ENCODE measurements at regions not wholly inside any gene's neighbourhood (a gene's known extent, or its start where the extent isn't known, plus 50 kb on each side); places are given as distances from the start of the nearest gene placed in this dataset.
"Not testable (repeated sequence)": the region's sequence is repeated elsewhere in the genome, so short reads cannot be mapped to it uniquely, and the experiment has no call there.

GRCh38 chr3:198146559-198147164, 186.6 kb downstream of the LMLN start:
- not testable (repeated sequence) for H3K27ac ChIP-seq; H3K4me3 ChIP-seq; H3K4me1 ChIP-seq; H3K36me3 ChIP-seq; DNase-seq (ENCODE audit: low spot score); H3K9me3 ChIP-seq; H3K27me3 ChIP-seq

GRCh38 chr3:198147213-198147612, 187.2 kb downstream of the LMLN start:
- H3K27me3 ChIP-seq; H3K36me3 ChIP-seq; H3K4me1 ChIP-seq; H3K27ac ChIP-seq; H3K4me3 ChIP-seq; DNase-seq (ENCODE audit: low spot score); H3K9me3 ChIP-seq: not testable (repeated sequence)

GRCh38 chr3:198147993-198148392, 188.0 kb downstream of the LMLN start:
- not testable (repeated sequence) for H3K27ac ChIP-seq; H3K4me3 ChIP-seq; H3K9me3 ChIP-seq; H3K4me1 ChIP-seq; H3K27me3 ChIP-seq; H3K36me3 ChIP-seq; DNase-seq (ENCODE audit: low spot score)

- not testable (repeated sequence) for H3K9me3 ChIP-seq; H3K4me1 ChIP-seq; H3K27ac ChIP-seq; H3K36me3 ChIP-seq; H3K27me3 ChIP-seq; H3K4me3 ChIP-seq; DNase-seq (ENCODE audit: low spot score)
Measured at GRCh38 chr3:198149904-198150303, 189.9 kb downstream of the LMLN start.

GRCh38 chr3:198151867-198152266, 191.8 kb downstream of the LMLN start:
- H3K36me3 ChIP-seq = not testable (repeated sequence)

DNA sequence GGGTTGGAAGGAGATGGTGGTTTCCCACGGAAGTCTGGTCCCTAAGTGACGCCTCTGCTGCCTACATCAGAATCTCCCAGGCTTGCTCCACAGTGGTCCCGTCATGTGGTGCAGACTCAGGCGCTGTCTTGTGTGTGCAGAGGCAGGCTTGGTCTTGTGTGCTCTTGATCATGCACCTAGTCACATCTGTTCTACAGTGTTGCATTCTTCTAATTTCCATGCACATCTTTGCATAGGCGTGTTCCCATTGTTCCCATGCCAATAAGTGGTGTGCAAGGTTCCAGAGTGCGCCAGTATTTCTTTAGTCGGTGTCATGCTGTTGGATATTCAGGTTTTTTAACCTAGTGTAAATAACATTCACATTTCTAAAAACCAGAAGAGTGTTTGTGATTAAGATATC, 195.8 kb downstream of the LMLN start:
- H3K9me3 ChIP-seq; H3K4me3 ChIP-seq; H3K27me3 ChIP-seq; H3K4me1 ChIP-seq; DNase-seq (ENCODE audit: low spot score); H3K27ac ChIP-seq; H3K36me3 ChIP-seq: not testable (repeated sequence)

More at GRCh38 chr3:198151867-198152266, 191.8 kb downstream of the LMLN start:
- not testable (repeated sequence) for DNase-seq (ENCODE audit: low spot score); H3K9me3 ChIP-seq; H3K27ac ChIP-seq; H3K27me3 ChIP-seq; H3K4me1 ChIP-seq; H3K4me3 ChIP-seq

GRCh38 chr3:198157231-198157868, 197.3 kb downstream of the LMLN start:
- not testable (repeated sequence) for H3K9me3 ChIP-seq; H3K27me3 ChIP-seq; H3K4me1 ChIP-seq; H3K4me3 ChIP-seq; H3K27ac ChIP-seq; DNase-seq (ENCODE audit: low spot score); H3K36me3 ChIP-seq

- H3K4me3 ChIP-seq; H3K27me3 ChIP-seq; DNase-seq (ENCODE audit: low spot score); H3K9me3 ChIP-seq; H3K36me3 ChIP-seq; H3K4me1 ChIP-seq; H3K27ac ChIP-seq: not testable (repeated sequence)
Measured at GRCh38 chr3:198158007-198158406, 198.0 kb downstream of the LMLN start.

DNA sequence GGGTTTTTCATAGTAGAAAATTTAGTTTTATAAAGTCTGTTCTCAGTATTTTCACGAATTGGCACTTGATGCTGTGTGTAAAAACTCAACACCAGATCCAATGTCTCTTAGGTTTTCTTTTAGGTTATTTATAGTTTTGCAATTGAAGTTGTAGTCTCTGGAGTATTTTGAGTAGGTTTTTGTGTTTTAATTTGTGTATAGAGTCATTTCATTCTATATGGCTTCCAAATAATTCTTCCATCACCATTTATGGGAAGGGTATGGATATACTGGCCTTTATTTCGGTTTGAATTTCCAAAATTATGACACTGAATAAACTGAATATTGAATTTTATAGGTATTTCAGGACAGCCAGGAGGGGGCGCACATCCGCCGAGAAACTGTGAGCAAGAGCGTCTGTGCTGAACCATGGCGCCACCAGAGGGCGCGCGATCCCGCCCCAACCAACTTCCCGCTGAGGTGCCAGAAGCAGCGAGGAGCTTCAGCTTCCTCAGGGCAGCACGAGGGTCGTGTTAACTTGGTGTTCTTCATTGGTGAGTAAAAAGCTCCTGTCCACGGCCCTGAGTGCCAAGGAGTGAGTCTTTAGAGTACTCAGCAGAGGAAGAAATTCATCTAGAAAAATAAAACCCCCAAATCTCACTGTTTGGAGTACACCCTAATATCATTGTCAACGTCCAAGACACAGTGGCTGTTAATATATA, 207.5 kb downstream of the LMLN start:
- DNase-seq (ENCODE audit: low spot score); H3K36me3 ChIP-seq; H3K27me3 ChIP-seq; H3K4me3 ChIP-seq; H3K27ac ChIP-seq; H3K4me1 ChIP-seq; H3K9me3 ChIP-seq: not testable (repeated sequence)
- peak; percentile 50 to 63 for TF ChIP-seq CTCF (IDR thresholded peaks at IDR 0.05)

- H3K4me1 ChIP-seq; H3K27me3 ChIP-seq; H3K9me3 ChIP-seq; H3K27ac ChIP-seq; H3K36me3 ChIP-seq; H3K4me3 ChIP-seq; DNase-seq (ENCODE audit: low spot score): not testable (repeated sequence)
Measured at GRCh38 chr3:198170781-198171180, 210.8 kb downstream of the LMLN start.

DNA sequence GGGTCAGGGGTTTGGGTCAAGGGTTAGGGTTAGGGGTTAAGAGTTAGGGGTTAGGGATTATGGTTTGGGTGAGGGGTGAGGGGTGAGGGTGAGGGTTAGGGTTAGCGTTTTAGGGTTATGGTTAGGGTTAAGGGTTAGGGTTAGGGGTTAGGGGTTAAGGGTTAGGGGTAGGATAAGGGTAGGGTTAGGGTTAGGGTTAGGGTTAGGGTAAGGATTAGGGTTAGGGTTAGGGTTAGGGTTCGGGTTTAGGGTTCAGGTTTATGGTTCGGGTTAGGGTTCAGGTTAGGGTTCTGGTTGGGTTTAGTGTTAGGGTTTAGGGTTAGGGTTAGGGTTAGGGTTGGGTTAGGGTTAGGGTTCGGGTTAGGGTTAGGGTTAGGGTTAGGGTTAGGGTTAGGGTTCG, 213.1 kb downstream of the LMLN start:
- H3K36me3 ChIP-seq; H3K4me1 ChIP-seq; DNase-seq (ENCODE audit: low spot score); H3K4me3 ChIP-seq; H3K9me3 ChIP-seq; H3K27me3 ChIP-seq; H3K27ac ChIP-seq: not testable (repeated sequence)

DNA sequence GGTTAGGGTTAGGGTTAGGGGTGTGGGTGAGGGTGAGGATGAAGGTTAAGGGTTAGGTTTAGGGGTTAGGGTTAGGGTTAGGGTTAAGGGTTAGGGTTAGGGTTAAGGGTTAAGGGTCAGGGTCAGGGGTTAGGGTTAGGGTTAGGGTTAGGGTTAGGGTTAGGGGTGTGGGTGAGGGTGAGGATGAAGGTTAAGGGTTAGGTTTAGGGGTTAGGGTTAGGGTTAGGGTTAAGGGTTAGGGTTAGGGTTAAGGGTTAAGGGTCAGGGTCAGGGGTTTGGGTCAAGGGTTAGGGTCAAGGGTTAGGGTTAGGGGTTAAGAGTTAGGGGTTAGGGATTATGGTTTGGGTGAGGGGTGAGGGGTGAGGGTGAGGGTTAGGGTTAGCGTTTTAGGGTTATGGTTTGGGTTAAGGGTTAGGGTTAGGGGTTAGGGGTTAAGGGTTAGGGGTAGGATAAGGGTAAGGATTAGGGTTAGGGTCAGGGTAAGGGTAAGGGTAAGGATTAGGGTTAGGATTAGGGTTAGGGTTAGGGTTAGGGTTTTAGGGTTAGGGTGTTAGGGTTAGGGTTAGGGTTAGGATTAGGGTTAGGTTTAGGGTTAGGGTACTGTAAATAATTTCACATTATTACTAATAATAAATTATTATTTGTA, 214.0 kb downstream of the LMLN start:
- H3K4me3 ChIP-seq; H3K27ac ChIP-seq; H3K27me3 ChIP-seq; H3K9me3 ChIP-seq; H3K36me3 ChIP-seq; H3K4me1 ChIP-seq; DNase-seq (ENCODE audit: low spot score): not testable (repeated sequence)
